ENCODE measurements at regions not wholly inside any gene's neighbourhood (a gene's known extent, or its start where the extent isn't known, plus 50 kb on each side); places are given as distances from the start of the nearest gene placed in this dataset.

- H3K36me3 ChIP-seq, result no peaks in the 10 kb centered on the region
Measured at GRCh38 chr10:44689368-44689767, 221.8 kb upstream of the TMEM72 start.

DNA sequence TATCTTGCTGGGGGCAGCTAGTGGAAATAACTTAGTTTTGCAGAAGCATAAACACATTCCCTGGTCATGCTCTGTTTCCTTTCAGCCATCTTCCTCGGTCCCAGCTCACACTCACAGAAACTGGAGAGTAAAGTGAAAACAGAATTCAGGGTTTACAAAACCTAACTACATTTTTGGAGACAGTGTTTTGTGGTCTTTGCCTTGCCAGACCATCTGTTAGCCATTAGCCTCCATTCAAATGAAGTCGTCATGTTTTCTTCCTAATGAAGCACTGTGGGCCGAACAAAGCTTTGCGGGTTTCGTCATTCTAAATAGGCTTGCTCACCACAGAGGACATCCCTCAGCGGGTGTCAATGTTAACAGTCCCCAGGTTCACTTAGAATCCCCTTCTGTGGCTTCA lies 214.6 kb upstream of the TMEM72 start:
- Histone ChIP-seq H3K4me3 (no peak overlapping the region), H3K9me3 (peaks cover 19% of the 10 kb centered on the region), H4K20me1 (no peaks in the 10 kb centered on the region), H3K9ac (no peak overlapping the region), H3K4me1 (peaks cover 7% of the 10 kb centered on the region), H3K4me2 (no peak overlapping the region), H3K27me3 (no peaks in the 10 kb centered on the region), H3K36me3 (no peaks in the 10 kb centered on the region), H3K27ac (no peak overlapping the region)
- TF ChIP-seq Cebpa-rat (IDR thresholded peaks at IDR 0.05), result no peak

More at GRCh38 chr10:44689368-44689767, 221.8 kb upstream of the TMEM72 start:
- Histone ChIP-seq H3K4me2 (no peak overlapping the region), H3K4me1 (no peaks in the 10 kb centered on the region), H4K20me1 (no peaks in the 10 kb centered on the region), H3K9ac (no peak overlapping the region), H3K27ac (no peak overlapping the region), H3K27me3 (no peaks in the 10 kb centered on the region), H3K9me3 (no peaks in the 10 kb centered on the region; the same call in 1 of the 2 replicates), H3K4me3 (no peak overlapping the region)
- TF ChIP-seq Cebpa-rat (IDR thresholded peaks at IDR 0.05), result no peak

DNA sequence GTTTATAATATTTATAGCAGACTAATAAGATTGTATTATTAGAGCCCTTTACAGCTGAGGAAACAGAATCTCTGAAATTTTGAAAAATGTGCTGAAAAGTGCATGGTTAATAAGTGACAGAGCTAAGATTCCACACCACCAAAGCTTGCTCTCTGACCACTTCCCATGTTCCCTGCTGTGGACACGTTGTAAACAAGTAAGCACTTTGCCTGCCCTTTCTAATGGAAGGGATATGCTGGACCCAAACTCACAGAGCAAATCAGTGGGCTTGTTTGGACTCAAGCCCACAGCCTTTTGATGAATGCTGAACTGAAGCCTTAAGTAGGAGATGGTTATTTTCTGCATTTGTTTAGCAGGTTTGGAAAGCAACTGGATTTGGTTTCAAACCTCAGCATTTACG lies 214.0 kb upstream of the TMEM72 start:
- Histone ChIP-seq H4K20me1 (no peaks in the 10 kb centered on the region), H3K27me3 (no peaks in the 10 kb centered on the region), H3K4me3 (no peak overlapping the region), H3K36me3 (no peaks in the 10 kb centered on the region), H3K4me1 (peaks cover 7% of the 10 kb centered on the region), H3K9ac (no peak overlapping the region), H3K27ac (no peak overlapping the region), H3K9me3 (peaks cover 21% of the 10 kb centered on the region), H3K4me2 (no peak overlapping the region)
- TF ChIP-seq Cebpa-rat (IDR thresholded peaks at IDR 0.05), result no peak

DNA sequence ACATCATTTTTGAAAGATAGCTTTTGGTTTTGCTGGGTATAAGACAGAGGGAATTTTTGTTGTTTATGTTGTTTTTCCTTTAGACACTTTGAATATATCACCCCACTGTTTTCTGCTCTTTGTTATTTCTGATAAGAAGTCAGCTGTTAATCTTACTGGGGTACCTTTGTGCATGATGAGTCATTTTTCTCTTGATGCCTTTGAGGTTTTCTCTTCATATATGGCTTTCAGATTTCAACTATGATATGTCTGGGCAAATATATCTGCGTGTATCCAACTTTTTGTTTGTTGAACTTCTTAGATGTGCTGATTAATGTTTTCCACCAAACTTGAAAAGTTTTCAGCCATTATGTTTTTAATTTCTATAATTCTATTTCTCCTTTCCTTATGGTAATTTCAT lies 208.6 kb upstream of the TMEM72 start:
- H3K4me1 ChIP-seq, result no peaks in the 10 kb centered on the region
- peaks cover 36% of the 10 kb centered on the region for H3K9me3 ChIP-seq
- TF ChIP-seq Cebpa-rat (IDR thresholded peaks at IDR 0.05), result no peak
- H3K4me2 ChIP-seq, result no peak overlapping the region
- H3K9ac ChIP-seq, result no peak overlapping the region
- no peaks in the 10 kb centered on the region for H4K20me1 ChIP-seq
- no peaks in the 10 kb centered on the region for H3K27me3 ChIP-seq
- H3K36me3 ChIP-seq, result no peaks in the 10 kb centered on the region
- no peak overlapping the region for H3K4me3 ChIP-seq
- no peak overlapping the region for H3K27ac ChIP-seq

- no peak overlapping the region for H3K4me2 ChIP-seq
- no peak overlapping the region for H3K9ac ChIP-seq
- TF ChIP-seq Cebpa-rat (IDR thresholded peaks at IDR 0.05), result no peak
- no peaks in the 10 kb centered on the region for H3K27me3 ChIP-seq
- peaks cover 36% of the 10 kb centered on the region for H3K9me3 ChIP-seq
- no peak overlapping the region for H3K4me3 ChIP-seq
- H3K27ac ChIP-seq, result no peak overlapping the region
- no peaks in the 10 kb centered on the region for H3K36me3 ChIP-seq
- H4K20me1 ChIP-seq, result no peaks in the 10 kb centered on the region
- no peaks in the 10 kb centered on the region for H3K4me1 ChIP-seq
Measured at GRCh38 chr10:44703241-44704155, 207.6 kb upstream of the TMEM72 start.

- Histone ChIP-seq H3K36me3 (no peaks in the 10 kb centered on the region), H3K27ac (no peak overlapping the region), H3K4me3 (no peak overlapping the region), H3K9me3 (peaks cover 35% of the 10 kb centered on the region), H3K27me3 (no peaks in the 10 kb centered on the region), H3K4me1 (no peaks in the 10 kb centered on the region), H3K9ac (no peak overlapping the region), H3K4me2 (no peak overlapping the region), H4K20me1 (no peaks in the 10 kb centered on the region)
- no peak for TF ChIP-seq Cebpa-rat (IDR thresholded peaks at IDR 0.05)
Measured at GRCh38 chr10:44704616-44705015, 206.5 kb upstream of the TMEM72 start.

DNA sequence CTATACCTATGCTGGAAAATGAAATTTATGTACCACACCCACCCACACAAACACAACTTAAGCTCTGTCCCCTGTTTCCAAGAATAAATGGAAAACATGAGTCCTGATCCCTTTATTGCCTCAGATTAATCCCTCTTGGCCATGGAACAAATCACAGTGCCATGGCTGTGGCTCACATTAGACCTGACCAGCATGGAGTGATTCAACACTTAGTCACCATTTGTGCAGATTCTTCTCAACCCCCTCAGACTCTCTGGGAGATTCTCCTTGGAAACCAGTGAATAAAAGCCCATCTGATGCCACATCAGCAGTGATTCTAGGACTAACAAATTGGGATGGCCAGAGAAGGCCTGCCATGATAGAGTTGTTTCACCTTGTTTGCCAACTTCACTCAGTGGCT lies 204.4 kb upstream of the TMEM72 start:
- Histone ChIP-seq H4K20me1 (no peaks in the 10 kb centered on the region), H3K4me3 (no peak overlapping the region), H3K27me3 (no peaks in the 10 kb centered on the region), H3K27ac (no peak overlapping the region), H3K4me1 (no peaks in the 10 kb centered on the region), H3K36me3 (no peaks in the 10 kb centered on the region), H3K4me2 (no peak overlapping the region), H3K9ac (no peak overlapping the region), H3K9me3 (peaks cover 15% of the 10 kb centered on the region; the same call in 1 of the 2 replicates)
- TF ChIP-seq Cebpa-rat (IDR thresholded peaks at IDR 0.05), result no peak

GRCh38 chr10:44713307-44713706 lies 197.8 kb upstream of the TMEM72 start:
- Histone ChIP-seq H3K27ac (no peak overlapping the region), H3K36me3 (no peaks in the 10 kb centered on the region), H4K20me1 (no peaks in the 10 kb centered on the region), H3K27me3 (no peaks in the 10 kb centered on the region), H3K4me1 (peaks cover 9% of the 10 kb centered on the region), H3K4me2 (no peak overlapping the region), H3K9ac (no peak overlapping the region), H3K9me3 (no peaks in the 10 kb centered on the region), H3K4me3 (no peak overlapping the region)
- TF ChIP-seq Cebpa-rat (IDR thresholded peaks at IDR 0.05), result no peak

- H3K4me2 ChIP-seq, result no peak overlapping the region
- TF ChIP-seq Cebpa-rat (IDR thresholded peaks at IDR 0.05), result no peak
- no peaks in the 10 kb centered on the region for H3K9me3 ChIP-seq
- no peak overlapping the region for H3K27ac ChIP-seq
- no peaks in the 10 kb centered on the region for H4K20me1 ChIP-seq
- no peak overlapping the region for H3K4me3 ChIP-seq
- H3K36me3 ChIP-seq, result no peaks in the 10 kb centered on the region
- H3K27me3 ChIP-seq, result no peaks in the 10 kb centered on the region
- peaks cover 9% of the 10 kb centered on the region for H3K4me1 ChIP-seq
- no peak overlapping the region for H3K9ac ChIP-seq
Measured at GRCh38 chr10:44714451-44714850, 196.7 kb upstream of the TMEM72 start.

DNA sequence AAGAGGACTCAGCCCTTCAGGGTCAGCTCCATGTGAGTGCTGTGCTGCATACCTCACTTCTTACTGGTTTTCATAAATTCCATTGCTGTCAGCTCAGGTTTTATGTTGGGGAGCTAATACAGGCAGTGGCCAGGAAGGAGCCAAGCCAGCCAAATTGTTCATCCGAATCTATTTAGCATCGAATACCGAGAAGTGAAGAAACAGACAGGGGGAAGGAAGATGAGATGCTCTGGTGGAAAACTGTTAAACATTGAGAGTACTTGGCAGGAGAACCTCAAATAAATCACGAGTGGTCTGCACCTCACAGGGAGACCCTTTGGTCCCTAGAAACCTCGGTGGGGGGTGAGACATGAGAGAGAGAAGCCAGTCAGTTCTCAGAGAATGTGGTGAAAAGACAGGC lies 196.0 kb upstream of the TMEM72 start:
- TF ChIP-seq Cebpa-rat (IDR thresholded peaks at IDR 0.05), result no peak
- Histone ChIP-seq H3K9ac (no peak overlapping the region), H3K4me1 (peaks cover 9% of the 10 kb centered on the region), H3K9me3 (no peaks in the 10 kb centered on the region), H3K4me3 (no peak overlapping the region), H3K27ac (no peak overlapping the region), H3K36me3 (no peaks in the 10 kb centered on the region), H3K4me2 (no peak overlapping the region), H4K20me1 (no peaks in the 10 kb centered on the region), H3K27me3 (no peaks in the 10 kb centered on the region)

Measured in BLaER1 (cell line).